ENCODE measurements at regions not wholly inside any gene's neighbourhood (a gene's known extent, or its start where the extent isn't known, plus 50 kb on each side); places are given as distances from the start of the nearest gene placed in this dataset.
A peak's percentile ranks its signal among the peaks of the same experiment; 100 is the strongest.

DNA sequence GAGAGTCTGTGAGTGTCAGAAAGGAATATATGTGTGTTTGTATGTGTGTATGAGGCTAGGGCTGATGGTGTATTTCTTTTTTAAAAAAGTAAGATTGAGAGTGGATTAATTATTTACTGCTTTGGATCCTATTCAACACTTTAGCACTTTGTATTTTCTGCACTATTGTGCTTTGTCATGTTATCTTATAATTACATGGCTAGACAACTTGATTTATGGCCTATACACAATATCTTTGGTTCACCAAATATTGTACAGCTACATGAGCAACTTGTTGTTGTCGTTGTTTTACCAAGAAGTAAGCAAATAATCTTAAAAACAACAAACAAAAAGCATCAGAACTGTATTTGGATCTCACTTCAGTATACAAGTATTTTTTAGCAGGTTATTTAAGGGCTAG is 84.6 kb upstream of the TBX18 start:
- POLR2A ChIA-PET = no interaction called here
- Histone ChIP-seq H3K27ac (ENCODE audit: extremely low read depth, low read depth, low read length) (no peak overlapping the region), H3K9me3 (ENCODE audit: control insufficient read depth, insufficient read depth, low read depth, low read length) (no peaks in the 10 kb centered on the region), H3K36me3 (ENCODE audit: control insufficient read depth in 2 of 2, insufficient read depth in 1 of 2, low read length in 2 of 2) (no peaks in the 10 kb centered on the region), H3K4me1 (ENCODE audit: control insufficient read depth, insufficient read depth, low read length) (peaks cover 11% of the 10 kb centered on the region; the same call in 1 of the 2 replicates), H3K4me3 (ENCODE audit: low read depth, low read length) (no peak overlapping the region)
- TF ChIP-seq ZBTB1 (tag by site-specific recombination; IDR thresholded peaks at IDR 0.05) = no peak
- TF ChIP-seq, protein P1, sequence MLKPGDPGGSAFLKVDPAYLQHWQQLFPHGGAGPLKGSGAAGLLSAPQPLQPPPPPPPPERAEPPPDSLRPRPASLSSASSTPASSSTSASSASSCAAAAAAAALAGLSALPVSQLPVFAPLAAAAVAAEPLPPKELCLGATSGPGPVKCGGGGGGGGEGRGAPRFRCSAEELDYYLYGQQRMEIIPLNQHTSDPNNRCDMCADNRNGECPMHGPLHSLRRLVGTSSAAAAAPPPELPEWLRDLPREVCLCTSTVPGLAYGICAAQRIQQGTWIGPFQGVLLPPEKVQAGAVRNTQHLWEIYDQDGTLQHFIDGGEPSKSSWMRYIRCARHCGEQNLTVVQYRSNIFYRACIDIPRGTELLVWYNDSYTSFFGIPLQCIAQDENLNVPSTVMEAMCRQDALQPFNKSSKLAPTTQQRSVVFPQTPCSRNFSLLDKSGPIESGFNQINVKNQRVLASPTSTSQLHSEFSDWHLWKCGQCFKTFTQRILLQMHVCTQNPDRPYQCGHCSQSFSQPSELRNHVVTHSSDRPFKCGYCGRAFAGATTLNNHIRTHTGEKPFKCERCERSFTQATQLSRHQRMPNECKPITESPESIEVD (tag by site-specific recombination; IDR thresholded peaks at IDR 0.05) = peak; percentile 39; the same call in 1 of the 2 replicates
- CTCF ChIA-PET = no interaction called here

DNA sequence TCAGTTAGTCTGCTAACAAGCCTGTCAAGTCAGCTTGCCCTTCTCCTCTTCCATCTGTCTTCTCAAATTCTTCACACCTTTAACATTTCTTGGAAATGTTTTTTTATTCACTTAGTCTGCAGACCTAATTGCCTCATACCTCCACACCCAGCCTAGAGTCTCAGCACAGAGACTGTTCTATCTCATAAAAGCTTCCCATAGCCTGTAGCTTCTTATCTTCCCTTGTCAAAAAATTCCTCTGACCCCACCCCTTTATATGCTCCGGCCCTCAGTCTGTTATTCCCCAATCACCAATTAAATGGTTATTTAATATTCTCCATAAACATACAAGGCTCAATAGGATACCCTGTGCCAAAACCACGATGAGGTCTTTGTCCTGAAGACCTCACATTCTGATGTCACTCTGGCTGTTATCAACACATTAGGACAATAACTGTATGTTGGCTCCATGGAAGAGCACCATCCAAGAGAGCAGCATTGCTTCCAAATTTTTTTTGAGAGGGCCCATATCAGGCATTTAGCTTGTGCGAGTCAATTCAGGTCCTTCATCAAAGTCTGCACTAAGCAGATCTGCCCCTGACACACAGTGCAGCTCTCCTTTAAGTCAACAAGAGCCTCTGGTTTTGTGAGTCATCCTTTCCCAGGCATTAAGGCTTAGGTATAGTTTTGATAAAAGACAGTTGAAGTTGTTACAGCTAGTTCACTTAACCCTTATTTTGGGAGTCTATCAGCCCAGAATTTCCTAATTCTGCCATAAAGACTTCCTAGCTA is 83.2 kb upstream of the TBX18 start:
- Histone ChIP-seq H3K36me3 (ENCODE audit: control insufficient read depth in 2 of 2, insufficient read depth in 1 of 2, low read length in 2 of 2) (no peaks in the 10 kb centered on the region), H3K4me1 (ENCODE audit: control insufficient read depth, insufficient read depth, low read length) (peaks cover 11% of the 10 kb centered on the region; the same call in 1 of the 2 replicates), H3K27ac (ENCODE audit: extremely low read depth, low read depth, low read length) (no peak overlapping the region), H3K4me3 (ENCODE audit: low read depth, low read length) (no peak overlapping the region), H3K9me3 (ENCODE audit: control insufficient read depth, insufficient read depth, low read depth, low read length) (no peaks in the 10 kb centered on the region)
- ChIA-PET CTCF (no interaction called here), POLR2A (no interaction called here)
- TF ChIP-seq ZNF175 (tag by site-specific recombination; IDR thresholded peaks at IDR 0.05) (no peak), REPIN1 (tag by site-specific recombination; IDR thresholded peaks at IDR 0.05; ENCODE audit: low read depth) (no peak), ZIC2 (tag by site-specific recombination; IDR thresholded peaks at IDR 0.05) (no peak), HOXD13 (CRISPR knock-in tag; IDR thresholded peaks at IDR 0.05; ENCODE audit: borderline replicate concordance) (no peak), KLF8 (tag by site-specific recombination; IDR thresholded peaks at IDR 0.05) (peak; percentile 41; the same call in 1 of the 2 replicates), ZNF600 (tag by site-specific recombination; IDR thresholded peaks at IDR 0.05) (no peak), ZXDB (tag by site-specific recombination; IDR thresholded peaks at IDR 0.05) (peak; percentile 29; the same call in 1 of the 2 replicates), ZNF24 (tag by site-specific recombination; IDR thresholded peaks at IDR 0.05) (0 out of 2 replicates have a peak, but pooled peaks have one; percentile 39), ZNF549 (tag by site-specific recombination; IDR thresholded peaks at IDR 0.05) (no peak), ZNF777 (tag by site-specific recombination; IDR thresholded peaks at IDR 0.05; ENCODE audit: borderline replicate concordance) (no peak), KLF10 (tag by site-specific recombination; IDR thresholded peaks at IDR 0.05) (peak; percentile 32; the same call in 1 of the 2 replicates)
- TF ChIP-seq, protein P2, sequence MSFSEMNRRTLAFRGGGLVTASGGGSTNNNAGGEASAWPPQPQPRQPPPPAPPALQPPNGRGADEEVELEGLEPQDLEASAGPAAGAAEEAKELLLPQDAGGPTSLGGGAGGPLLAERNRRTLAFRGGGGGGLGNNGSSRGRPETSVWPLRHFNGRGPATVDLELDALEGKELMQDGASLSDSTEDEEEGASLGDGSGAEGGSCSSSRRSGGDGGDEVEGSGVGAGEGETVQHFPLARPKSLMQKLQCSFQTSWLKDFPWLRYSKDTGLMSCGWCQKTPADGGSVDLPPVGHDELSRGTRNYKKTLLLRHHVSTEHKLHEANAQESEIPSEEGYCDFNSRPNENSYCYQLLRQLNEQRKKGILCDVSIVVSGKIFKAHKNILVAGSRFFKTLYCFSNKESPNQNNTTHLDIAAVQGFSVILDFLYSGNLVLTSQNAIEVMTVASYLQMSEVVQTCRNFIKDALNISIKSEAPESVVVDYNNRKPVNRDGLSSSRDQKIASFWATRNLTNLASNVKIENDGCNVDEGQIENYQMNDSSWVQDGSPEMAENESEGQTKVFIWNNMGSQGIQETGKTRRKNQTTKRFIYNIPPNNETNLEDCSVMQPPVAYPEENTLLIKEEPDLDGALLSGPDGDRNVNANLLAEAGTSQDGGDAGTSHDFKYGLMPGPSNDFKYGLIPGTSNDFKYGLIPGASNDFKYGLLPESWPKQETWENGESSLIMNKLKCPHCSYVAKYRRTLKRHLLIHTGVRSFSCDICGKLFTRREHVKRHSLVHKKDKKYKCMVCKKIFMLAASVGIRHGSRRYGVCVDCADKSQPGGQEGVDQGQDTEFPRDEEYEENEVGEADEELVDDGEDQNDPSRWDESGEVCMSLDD (tag by site-specific recombination; IDR thresholded peaks at IDR 0.05) = no peak
- TF ChIP-seq, protein P3, sequence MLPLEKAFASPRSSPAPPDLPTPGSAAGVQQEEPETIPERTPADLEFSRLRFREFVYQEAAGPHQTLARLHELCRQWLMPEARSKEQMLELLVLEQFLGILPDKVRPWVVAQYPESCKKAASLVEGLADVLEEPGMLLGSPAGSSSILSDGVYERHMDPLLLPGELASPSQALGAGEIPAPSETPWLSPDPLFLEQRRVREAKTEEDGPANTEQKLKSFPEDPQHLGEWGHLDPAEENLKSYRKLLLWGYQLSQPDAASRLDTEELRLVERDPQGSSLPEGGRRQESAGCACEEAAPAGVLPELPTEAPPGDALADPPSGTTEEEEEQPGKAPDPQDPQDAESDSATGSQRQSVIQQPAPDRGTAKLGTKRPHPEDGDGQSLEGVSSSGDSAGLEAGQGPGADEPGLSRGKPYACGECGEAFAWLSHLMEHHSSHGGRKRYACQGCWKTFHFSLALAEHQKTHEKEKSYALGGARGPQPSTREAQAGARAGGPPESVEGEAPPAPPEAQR (tag by site-specific recombination; IDR thresholded peaks at IDR 0.05) = no peak
- TF ChIP-seq, protein P4, sequence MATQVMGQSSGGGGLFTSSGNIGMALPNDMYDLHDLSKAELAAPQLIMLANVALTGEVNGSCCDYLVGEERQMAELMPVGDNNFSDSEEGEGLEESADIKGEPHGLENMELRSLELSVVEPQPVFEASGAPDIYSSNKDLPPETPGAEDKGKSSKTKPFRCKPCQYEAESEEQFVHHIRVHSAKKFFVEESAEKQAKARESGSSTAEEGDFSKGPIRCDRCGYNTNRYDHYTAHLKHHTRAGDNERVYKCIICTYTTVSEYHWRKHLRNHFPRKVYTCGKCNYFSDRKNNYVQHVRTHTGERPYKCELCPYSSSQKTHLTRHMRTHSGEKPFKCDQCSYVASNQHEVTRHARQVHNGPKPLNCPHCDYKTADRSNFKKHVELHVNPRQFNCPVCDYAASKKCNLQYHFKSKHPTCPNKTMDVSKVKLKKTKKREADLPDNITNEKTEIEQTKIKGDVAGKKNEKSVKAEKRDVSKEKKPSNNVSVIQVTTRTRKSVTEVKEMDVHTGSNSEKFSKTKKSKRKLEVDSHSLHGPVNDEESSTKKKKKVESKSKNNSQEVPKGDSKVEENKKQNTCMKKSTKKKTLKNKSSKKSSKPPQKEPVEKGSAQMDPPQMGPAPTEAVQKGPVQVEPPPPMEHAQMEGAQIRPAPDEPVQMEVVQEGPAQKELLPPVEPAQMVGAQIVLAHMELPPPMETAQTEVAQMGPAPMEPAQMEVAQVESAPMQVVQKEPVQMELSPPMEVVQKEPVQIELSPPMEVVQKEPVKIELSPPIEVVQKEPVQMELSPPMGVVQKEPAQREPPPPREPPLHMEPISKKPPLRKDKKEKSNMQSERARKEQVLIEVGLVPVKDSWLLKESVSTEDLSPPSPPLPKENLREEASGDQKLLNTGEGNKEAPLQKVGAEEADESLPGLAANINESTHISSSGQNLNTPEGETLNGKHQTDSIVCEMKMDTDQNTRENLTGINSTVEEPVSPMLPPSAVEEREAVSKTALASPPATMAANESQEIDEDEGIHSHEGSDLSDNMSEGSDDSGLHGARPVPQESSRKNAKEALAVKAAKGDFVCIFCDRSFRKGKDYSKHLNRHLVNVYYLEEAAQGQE (tag by site-specific recombination; IDR thresholded peaks at IDR 0.05) = no peak
- TF ChIP-seq, protein P5, sequence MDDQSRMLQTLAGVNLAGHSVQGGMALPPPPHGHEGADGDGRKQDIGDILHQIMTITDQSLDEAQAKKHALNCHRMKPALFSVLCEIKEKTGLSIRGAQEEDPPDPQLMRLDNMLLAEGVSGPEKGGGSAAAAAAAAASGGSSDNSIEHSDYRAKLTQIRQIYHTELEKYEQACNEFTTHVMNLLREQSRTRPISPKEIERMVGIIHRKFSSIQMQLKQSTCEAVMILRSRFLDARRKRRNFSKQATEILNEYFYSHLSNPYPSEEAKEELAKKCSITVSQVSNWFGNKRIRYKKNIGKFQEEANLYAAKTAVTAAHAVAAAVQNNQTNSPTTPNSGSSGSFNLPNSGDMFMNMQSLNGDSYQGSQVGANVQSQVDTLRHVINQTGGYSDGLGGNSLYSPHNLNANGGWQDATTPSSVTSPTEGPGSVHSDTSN (CRISPR knock-in tag; IDR thresholded peaks at IDR 0.05) = no peak
- TF ChIP-seq, protein P6, sequence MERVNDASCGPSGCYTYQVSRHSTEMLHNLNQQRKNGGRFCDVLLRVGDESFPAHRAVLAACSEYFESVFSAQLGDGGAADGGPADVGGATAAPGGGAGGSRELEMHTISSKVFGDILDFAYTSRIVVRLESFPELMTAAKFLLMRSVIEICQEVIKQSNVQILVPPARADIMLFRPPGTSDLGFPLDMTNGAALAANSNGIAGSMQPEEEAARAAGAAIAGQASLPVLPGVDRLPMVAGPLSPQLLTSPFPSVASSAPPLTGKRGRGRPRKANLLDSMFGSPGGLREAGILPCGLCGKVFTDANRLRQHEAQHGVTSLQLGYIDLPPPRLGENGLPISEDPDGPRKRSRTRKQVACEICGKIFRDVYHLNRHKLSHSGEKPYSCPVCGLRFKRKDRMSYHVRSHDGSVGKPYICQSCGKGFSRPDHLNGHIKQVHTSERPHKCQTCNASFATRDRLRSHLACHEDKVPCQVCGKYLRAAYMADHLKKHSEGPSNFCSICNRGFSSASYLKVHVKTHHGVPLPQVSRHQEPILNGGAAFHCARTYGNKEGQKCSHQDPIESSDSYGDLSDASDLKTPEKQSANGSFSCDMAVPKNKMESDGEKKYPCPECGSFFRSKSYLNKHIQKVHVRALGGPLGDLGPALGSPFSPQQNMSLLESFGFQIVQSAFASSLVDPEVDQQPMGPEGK (tag by site-specific recombination; IDR thresholded peaks at IDR 0.05) = no peak
- TF ChIP-seq, protein P1 (tag by site-specific recombination; IDR thresholded peaks at IDR 0.05) = no peak; the same call in 1 of the 2 replicates
